ENCODE measurements at regions not wholly inside any gene's neighbourhood (a gene's known extent, or its start where the extent isn't known, plus 50 kb on each side); places are given as distances from the start of the nearest gene placed in this dataset.

- TF ChIP-seq EP300 (IDR thresholded peaks at IDR 0.05; ENCODE audit: borderline replicate concordance) (0 out of 2 replicates have a peak, but pooled peaks have one; percentile 7), FOXM1 (IDR thresholded peaks at IDR 0.05; ENCODE audit: borderline replicate concordance, low read depth) (no peak), TAF1 (IDR thresholded peaks at IDR 0.05; ENCODE audit: low read depth) (no peak), NFIC (IDR thresholded peaks at IDR 0.05) (no peak), CEBPB (IDR thresholded peaks at IDR 0.05) (no peak), TEAD4 (IDR thresholded peaks at IDR 0.05) (no peak), TCF12 (IDR thresholded peaks at IDR 0.05; ENCODE audit: low read depth) (no peak)
These were observed 284.9 kb downstream of the OSR1 start for GRCh38 chr2:19073522-19073921.
